ENCODE measurements at regions not wholly inside any gene's neighbourhood (a gene's known extent, or its start where the extent isn't known, plus 50 kb on each side); places are given as distances from the start of the nearest gene placed in this dataset.

DNA sequence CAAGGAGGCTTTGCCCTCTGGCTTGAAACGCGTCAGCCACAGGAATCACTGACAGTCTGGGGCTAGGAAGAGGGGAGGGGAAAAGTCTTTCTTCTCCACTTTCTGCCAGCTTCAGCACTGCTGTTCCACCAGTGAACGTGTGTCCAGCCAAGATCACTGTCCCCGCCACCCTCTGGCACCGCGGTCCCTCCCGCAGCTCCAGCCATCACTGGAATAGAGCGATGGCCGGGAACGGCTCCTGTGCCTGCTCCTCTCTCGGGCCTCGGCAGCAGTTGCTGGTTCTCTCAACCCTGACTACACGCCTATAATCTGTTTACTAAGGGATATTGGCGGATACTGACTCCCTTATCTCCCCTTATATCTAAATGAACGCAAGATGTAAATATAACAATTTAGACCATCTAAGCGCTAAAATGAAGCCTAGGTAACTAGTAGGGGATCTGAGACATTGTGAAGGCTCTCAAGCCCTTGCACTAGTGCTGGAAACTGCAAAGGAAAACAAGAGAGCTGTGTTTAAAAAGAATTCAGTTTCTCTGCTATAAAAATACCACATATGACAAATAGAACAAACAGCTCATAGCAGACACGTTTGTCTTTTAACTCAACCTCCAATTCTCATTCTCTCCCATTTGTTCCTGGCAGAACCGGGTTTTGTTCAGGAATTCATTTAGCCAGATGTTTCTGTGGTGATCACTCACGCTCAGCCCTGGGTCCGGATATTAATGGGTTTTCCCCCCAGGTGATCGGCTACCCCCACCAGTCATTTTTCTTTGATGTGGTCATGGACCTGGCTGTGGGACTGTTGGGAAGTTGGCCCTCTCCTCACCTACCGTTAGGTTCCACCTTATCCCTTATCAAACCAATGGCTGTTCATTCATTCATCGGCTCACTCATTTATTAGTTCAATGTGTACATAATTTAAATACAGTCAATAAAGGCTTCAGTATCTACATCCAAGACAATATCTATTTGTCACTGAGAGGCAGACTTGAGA lies 149.8 kb downstream of the MED10 start:
- DNase-seq, result no peak

DNA sequence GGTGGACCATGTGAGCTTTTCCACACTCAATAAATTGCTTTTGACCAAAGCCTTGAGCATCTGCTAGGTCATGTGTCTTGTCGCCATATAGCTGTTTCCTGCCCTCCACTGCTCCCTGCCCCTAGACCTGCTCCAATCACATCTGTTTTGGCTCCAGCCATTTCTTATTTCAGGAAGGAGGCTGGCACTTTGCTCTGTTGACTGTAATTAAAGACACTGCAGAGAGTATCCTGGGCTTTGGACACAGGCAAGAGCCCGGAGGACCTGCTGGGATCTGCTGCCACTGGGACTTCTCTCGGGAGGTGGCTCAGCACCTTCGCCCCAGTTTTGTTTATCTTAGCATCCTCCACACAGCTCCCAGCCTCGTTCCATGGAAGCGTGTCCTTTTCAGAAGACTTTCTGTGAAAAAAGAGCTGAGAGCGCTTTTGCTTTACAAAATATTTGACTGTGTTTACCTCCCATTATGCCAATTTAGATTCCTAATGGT lies 153.2 kb downstream of the MED10 start:
- no peak for DNase-seq

DNA sequence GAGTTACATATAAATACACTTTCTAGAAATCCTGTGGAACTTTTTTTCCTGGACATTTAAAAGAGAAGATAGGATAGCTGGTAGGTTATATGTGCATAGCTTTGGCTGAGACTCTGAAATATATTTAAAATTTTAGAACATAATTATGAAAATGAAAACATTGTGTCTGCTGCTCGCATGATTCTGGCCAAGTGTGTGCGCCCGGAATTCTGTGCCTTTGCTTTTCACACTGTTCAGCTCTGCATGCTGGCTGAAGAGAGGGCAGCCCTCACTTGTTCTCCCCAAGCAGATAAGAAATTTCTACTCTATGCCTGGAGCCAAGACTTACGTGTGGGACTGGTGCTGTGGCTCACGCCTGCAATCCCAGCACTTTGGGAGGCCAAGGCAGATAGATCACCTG lies 153.9 kb downstream of the MED10 start:
- no peak for DNase-seq

DNA sequence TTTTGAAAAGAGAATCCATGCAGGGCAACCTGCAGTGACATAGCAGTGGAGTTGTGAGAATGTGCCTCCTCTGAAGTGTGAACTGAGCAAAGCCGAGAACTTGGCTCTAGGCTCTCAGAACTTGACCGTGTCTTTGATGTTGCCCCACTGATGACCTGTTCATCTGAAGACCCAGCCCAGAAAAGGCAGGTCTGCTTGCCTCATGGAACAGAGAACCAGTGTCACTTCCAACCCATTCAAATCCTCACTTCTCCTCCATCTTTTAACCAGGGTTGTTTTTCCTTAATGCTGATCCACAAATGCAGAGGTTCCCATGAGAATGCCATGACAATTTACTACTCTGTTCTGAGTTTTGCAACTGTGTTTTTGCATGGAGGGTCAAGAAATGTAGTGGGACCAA lies 155.4 kb downstream of the MED10 start:
- no peak for DNase-seq

DNA sequence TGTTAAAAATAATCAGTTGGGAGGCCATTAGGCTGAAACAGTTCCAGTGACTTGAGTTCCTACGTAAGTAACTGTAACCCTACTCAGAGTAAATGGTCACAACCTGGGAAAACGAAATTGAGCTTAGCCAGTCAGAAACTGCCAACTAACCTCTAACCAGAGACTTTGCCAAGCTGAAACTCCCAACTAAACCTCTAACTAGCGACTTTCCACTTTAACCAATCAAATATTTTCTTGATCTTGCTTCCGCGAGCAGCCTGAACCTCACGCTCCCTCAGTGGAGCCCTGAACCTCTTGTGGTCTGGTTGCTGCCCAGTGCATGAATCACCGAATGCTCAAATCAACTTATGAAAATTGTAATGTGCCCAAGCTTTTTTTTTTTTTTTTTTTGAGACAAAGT lies 156.2 kb downstream of the MED10 start:
- DNase-seq, result no peak

DNA sequence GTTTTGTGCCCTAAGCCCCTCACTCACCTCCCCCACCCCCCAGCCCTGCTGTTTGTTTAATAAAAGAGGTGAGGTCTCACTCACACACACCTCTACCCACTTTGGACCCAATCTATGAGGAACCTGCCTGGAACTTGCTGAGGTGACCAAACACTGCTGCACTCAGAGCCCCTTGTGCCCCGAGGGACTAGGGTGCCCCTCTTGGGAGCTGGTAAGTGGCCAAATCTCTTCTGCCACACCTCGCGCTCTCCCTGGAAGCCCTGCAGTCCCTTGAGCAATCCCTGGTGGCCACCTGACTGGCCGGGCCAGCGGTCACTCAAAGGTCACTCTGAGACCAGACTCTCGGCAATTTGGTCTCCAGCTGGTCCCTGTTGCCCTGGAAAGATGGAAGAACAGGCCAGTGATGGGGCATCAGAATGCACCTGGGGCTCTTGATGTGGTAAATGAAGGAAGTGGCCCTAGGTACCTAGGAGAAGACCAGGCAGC lies 157.2 kb downstream of the MED10 start:
- DNase-seq, result no peak

DNA sequence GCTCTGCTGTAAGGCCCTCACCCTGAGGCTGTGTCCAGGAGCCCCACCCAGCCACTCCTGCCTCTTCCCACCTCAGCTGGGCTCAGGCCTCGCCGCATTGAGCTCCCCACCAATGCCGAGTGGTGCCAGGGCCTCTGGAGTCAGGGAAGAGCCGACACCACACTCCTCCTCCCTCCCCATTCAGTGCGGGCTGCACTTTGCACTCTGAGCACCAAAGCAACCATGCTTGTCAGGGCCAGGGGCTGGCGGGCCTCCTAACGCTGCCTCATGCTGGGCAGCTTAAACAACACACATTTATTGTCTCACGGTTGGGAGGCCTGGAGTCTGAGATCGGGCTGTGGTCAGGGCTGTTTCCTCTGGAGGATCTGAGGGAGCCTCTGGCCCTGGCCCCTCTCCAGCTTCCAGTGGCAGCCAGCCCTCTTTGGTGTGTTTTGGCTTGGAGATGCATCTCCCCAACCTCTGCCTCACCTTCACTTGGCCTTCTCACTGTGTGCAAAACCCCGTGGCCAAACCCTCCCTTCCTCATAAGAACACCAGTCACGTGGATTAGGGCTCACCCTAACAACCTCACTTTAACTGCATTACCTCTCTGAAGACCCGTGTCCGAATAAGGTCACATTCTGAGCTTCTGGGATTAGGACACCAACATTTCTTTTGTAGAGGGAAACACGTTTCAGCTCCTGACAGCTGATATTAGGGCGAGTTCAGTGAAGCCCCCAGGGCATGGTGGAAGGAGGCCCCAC lies 157.8 kb downstream of the MED10 start:
- no peak for DNase-seq

DNA sequence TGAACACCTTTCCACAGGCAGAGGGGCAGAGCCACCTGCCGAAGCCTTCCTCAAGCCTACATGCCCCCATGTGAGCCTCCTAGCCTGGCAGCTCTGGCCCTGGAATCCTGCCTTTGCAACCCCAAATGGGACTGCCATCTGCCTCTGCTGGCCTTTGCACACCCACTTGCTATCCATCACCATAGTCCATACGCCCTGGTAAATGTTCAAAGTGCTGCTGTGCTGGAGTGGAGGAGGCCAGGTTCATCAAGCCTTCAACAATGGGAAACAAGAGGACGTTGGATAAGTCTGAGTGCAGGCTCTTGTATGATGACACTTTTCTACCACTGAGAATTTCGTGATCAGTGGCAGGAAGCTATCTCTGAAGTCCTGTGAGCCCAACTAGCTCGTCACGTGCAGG lies 159.8 kb downstream of the MED10 start:
- DNase-seq, result no peak

DNA sequence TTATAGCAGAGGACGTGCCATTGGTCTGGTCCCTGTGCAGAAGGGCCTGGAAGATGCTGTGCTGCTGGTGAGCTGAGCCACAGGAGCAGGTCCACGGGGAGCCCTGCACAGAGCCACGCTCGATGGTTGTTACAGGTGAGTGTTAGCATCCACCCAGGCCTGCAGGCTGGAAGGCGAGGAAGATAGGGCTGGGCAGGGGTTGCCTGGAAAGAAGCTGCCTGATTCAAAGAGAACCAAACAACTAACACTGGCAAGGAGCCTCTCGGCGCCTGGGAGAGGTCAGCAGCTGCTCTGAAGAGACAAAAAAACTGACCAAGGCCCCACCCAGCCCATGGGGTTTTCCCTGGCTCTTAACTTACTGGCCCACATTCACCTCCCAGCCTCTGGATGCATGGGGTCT lies 160.2 kb downstream of the MED10 start:
- DNase-seq, result no peak

DNA sequence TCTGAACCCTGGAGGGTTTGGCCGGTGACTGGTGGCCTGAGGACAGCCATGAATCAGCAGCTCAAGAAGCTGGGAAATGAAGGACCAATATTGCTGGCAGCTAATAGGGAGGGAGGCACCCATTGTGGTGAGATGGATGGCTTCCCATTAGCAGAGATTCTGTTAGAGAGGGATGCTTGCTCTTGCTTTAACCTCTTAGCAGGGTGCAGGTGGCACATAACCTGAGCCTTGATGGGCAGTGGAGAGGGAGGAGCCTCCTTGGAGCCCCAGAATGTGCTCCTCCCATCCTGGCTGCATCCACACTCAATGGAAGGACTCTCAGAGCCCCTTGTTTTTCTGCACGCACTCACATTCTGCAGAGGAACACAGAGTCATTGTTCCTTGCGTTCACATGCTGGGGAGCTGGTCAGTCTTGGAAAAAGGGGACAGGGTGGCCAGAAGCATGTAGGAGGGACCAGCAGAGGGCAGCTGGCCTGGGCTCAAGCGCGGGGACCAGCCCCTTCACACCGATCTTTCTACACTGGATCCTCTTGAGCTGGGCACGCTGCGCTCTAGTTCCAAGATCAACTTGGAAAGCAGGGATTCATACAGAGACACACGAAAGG lies 161.8 kb downstream of the MED10 start:
- DNase-seq, result no peak

DNA sequence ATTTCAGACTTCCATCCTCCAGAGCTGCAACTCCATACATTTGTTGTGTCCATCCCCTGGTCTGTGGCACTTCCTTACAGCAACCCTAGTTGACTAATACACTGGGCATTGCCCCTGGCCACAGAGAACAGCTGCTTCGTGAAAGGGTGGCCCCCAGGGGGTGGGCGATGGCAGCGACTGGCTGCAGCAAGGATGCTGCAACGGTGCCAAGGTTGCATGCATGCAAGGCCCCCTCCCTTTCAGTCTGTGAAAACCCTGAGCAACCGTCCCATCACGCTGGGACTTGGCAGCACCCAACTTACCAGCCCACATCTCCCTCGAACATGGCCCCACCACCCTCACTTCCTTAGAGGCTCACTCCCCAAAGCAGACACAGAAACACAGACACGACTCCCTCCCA lies 162.5 kb downstream of the MED10 start:
- no peak for DNase-seq

DNA sequence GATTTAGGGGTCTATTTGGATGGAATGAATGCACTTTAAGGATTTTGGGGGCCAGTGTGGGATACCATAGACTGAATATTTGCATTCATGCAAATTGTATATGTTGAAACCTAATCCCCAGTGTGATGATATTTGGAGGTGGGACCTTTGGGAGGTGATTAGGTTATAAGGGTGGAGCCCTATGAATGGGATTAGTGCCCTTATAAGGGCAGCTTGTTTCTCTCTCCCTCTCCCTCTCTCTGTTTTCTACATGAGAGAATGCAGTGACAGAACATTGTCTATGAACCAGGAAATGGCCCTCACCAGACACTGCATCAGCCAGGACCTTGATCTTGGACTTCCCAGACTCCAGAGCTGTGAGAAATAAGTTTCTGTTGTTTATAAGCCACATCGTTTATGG lies 166.1 kb downstream of the MED10 start:
- DNase-seq, result no peak

DNA sequence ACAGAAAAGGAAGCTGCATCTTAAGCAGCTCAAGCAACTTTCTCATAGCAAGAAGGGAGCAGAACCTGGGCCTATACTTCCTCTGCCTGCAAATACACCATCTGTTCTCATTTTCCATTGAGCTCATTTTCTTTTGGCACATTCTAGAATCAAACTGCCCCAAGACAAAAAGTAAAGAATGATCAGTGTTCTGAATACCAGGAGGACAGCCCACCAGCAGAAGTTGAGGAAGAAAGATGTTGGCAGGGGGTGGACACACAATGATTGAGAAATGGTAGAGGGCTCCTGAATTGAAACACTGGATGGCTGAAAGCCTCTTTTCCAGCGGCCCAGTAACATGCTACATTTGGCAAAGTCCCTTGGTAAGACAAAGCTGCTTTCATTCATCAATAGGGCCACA lies 171.8 kb downstream of the MED10 start:
- DNase-seq, result no peak

DNA sequence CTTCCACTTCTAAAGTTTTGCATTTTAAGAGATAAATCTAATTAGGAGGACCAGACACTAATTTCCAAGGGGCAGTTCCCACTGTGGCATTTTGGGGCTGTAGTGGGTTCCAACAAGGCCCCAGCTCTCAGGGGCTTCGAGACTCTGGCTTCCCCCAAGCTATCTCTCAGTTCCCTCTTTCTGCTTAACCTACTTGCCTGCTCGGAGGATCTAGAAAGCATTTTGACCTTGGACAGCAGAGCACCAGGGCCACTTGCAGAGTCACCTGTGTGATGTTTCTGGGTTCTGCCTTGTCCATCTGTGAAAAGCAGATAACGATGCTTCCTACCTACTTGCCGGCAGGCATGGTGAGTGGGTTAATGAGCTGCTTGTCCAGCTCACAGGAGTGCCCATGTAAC lies 175.4 kb downstream of the MED10 start:
- DNase-seq, result no peak

DNA sequence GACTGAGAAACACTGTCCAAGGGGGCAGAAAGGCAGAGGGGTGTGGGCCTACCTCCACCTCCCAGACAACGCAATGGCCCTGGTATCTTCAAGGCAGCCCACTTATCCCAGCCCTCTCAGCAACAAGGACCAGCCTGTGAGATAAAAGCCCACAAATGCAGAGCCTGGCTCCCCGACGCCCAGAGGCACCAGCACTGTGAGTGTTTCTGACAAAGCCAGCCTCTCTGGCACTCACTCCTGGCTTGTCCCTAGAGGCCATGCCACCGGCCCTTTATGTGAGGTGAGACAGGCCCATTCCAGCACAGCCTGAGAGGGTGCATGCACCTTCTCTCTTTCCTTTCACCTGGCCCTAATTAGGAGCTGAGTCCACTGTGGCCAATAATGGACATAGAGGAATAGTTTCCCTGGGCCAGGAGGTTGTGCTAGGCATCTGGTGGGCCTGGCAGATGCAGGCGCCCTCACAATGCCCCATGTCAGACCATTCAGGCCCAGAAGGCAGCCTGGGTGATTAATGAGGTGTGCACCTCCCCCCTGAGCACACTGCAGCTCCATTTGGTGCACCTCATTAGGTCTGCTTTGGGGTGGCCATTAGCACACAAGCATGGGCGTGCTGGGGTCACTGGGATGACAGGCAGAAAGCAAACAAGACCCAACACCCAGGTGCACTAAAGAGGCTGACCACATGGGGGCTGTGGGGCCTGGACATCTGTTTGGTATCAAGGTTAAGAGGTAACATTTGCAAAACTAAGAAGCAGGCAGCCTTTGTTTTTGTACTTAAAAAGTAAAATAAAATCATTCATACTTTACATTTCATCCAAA lies 176.0 kb downstream of the MED10 start:
- no peak for DNase-seq

DNA sequence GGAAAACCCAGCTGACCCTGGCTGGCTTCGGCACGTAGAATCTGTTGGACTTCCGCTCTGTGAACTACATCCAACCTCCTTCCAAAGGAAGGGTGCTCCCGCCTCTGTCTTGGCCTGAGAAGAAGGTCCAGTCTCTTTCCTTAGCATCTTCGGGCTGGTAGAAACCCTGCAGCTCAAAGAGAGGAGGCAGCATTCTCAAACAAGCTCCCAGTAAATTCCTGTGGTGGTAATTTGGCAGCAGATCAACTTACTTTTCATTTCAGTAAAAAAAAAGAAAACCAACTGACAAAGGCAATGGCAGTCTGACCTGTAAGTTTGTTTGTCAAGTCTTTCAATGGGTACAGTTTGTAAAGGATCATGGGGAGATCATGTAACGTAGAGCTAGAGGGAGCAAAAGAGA lies 176.7 kb downstream of the MED10 start:
- no peak for DNase-seq

DNA sequence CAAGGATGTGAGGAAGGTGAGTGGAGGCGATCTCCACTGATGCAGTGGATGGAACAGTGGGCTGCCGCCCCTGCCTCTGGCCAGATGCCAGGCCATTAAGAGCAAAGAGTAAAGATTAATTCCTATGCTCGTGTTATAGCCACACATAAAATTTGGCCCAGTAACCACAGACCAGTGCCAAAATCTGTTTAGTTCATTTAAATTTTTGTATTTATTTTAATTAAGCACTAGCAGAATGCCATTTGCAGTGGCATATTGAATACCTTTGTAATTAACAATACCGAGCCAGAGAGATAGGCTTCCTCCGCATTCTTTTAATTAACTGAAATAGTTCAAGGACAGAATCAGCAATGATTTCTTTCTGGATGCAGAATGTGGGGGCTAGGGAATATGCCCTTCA lies 179.8 kb downstream of the MED10 start:
- no peak for DNase-seq

DNA sequence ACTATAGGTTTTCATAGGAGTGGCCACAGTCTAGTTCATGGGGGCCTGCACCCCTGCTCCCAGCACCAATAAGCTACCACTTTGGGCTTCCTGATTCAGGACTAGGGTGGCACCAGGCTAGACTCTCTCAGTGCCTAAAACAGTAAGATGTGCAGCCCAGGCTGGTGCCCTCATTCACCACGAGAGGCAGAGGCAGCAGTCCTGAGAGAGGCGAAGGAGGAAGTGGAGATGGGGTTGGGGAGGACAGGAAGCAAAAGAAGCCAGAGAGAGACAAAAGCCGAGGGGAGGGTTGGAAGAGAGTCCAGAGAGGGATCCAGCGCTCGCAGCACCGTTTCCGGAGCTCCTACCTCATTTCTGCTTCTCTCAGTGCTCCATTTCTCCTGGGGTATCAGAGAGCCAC lies 180.9 kb downstream of the MED10 start:
- no peak for DNase-seq

DNA sequence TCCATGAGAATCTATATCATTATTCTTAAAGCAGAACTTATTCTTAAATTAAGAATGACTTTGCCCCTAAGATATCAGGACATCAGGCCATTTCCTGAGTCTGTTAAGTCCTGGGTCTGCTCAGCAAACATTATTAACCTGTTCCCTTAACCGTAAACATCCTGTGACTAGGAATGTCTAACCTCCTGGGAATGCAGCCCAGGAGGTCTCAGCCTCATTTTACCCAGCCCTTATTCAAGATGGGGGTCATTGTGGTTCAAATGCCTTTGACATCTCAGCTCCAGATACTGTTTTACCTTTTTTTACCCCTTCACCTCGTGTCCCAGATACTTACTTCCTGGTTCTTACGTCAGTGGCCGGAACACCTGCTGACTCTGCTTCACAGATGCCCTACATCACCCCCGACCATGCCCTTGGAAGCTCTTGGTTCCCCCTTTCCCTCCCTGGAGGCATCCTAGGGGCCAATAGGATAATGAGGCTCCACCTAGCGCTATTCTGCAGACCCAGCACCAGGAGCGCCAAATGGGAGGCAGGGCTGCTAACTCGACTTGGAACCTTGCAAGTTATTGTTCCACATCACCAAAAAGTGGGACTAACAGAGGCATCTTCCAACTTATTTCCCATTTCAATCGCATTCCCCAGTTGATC lies 182.5 kb downstream of the MED10 start:
- DNase-seq, result no peak

DNA sequence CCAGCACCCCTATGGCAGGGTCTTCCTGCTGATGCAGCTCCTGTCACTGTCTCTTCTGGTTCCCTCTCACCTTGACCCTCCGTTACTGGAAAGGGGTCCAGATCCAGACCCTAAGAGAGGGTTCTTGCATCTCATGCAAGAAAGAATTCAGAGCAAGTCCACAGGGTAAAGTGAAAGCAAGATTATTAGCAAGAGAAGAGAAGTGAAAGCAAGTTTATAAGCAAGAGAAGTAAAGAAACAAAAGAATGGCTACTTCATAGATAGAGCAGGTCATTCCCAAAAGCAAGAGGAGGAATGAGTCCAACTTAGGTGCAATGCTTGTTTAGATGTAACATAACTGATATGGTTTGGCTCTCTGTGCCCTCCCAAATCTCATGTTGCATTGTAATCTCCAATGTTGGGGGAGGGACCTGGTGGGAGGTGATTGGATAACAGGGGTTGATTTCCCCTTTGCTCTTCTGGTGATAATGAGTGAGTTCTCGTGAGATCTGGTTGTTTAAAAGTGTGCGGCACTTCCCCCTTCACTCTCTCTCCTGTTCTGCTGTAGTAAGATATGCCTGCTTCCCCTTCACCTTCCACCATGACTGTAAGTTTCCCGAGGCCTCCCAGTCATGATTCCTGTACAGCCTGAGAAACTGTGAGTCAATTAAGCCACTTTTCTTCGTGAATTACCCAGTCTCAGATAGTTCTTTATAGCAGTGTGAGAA lies 183.3 kb downstream of the MED10 start:
- DNase-seq, result no peak

DNA sequence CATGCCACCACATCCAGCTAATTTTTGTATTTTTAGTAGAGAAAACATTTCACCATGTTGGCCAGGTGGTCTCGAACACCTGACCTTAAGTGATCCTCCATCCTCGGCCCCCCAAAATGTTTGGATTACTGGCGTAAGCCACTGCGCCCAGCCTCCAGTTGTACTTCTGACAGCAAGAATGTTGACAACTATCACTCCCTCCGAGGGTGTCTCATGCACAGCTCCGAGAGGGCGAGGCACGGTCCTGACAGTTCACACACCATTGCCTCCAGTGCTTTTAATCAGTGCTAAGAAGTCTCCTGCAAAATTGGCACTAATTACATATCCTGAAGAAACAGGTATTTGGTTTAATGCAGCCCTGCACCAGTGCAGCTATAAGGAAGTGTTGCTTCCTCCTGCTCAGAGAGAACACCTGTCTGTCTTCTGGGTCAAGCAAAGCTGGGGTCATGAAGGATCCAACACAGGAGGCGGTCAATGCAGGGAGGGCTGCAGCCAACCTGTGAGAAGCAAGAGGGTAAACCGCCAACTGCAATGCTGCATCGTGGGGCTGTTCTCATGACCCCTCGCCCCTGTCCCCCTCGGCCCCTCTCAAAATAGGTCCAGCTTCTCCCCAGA lies 184.0 kb downstream of the MED10 start:
- DNase-seq, result no peak

Data from MV-4-11 (cell line).